Uterus (tissue), 3 donors: ENCODE measurements at regions not wholly inside any gene's neighbourhood (a gene's known extent, or its start where the extent isn't known, plus 50 kb on each side); places are given as distances from the start of the nearest gene placed in this dataset.
"Not testable (repeated sequence)": the region's sequence is repeated elsewhere in the genome, so short reads cannot be mapped to it uniquely, and the experiment has no call there.

Experiments
- DNase-seq, 2 donors: peaks; one replicate each; pipeline ENCODE4 v3.0.0-alpha.2; 2019 to 2020
- H3K27ac ChIP-seq, 2 donors: fragments of 200-600 bp; sonication (generic); 1 replicate in 1 of 2; 2 replicates in 1 of 2; pipeline ENCODE4 v1.5.1; 2016 to 2018
- H3K27me3 ChIP-seq, 2 donors: fragments of 200-600 bp; sonication (generic); one replicate each; pipeline ENCODE4 v1.5.1; 2018 to 2019; ENCODE audit warnings: control low read depth in 1 of 2
- H3K36me3 ChIP-seq, 2 donors: fragments of 200-600 bp; sonication (generic); one replicate each; pipeline ENCODE4 v1.5.1; 2019; ENCODE audit warnings: control low read depth in 1 of 2
- H3K4me1 ChIP-seq, 2 donors: fragments of 200-600 bp; sonication (generic); one replicate each; pipeline ENCODE4 v1.5.1; 2018 to 2019; ENCODE audit warnings: control low read depth in 1 of 2
- H3K4me3 ChIP-seq, 2 donors: fragments of 200-600 bp; sonication (generic); 1 replicate in 1 of 2; 2 replicates in 1 of 2; pipeline ENCODE4 v1.5.1; 2018 to 2019; ENCODE audit warnings: mild to moderate bottlenecking in 1 of 2
- H3K9me3 ChIP-seq, 2 donors: fragments of 200-600 bp; sonication (generic); one replicate each; pipeline ENCODE4 v1.5.1; 2019; ENCODE audit warnings: control low read depth in 1 of 2
- POLR2A ChIP-seq, 2 donors: fragments of 450-650 bp; IDR thresholded peaks; one replicate each; pipeline ENCODE4 v1.6.1; 2016; ENCODE audit warnings: antibody characterized with exemption in 2 of 2, mild to moderate bottlenecking in 1 of 2, moderate library complexity in 1 of 2
- intact Hi-C: fragments of 100-400 bp; cut with DNase I; formaldehyde crosslinking; loops from one replicate; pipeline ENCODE4 v1.15.1; 2023; ENCODE audit warnings: low total_unique reads
- TF ChIP-seq, protein P1 (sequence below), 4 experiments: fragments of 200-600 bp in 2 of 4; fragments of 450-650 bp in 2 of 4; sonication (generic) in 2 of 4; IDR thresholded peaks; one replicate each; pipeline ENCODE4 v1.5.1; 2016 to 2019; ENCODE audit warnings: antibody characterized with exemption in 4 of 4, mild to moderate bottlenecking in 2 of 4, moderate library complexity in 1 of 4
- donor health status: DM: yes; HTN: yes; CAD: no.

DNA sequence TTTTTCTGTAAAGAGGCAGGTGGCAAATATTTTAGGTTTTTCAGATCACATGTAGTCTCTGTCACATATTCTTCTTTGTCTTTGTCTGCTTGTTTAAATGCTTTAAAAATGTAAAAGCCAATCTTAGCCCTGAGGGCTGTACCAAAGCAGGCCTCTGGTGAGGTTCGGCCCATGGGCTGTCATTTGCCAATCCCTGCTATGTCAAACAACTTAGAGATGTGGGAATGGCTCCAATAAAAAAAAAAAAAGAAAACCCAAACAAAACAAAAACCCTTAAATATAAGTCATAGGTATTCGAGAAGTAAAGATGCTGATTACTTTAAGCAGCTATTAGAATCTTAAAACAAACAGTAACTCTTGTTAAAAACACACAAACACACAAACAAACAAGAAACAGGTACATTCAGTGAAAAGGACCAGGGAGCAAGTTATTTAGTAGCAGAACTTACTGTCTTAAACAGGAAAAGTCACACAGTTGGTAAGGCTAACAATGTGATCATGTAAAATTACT lies 61.4 kb upstream of the NAMPT start:
- Histone ChIP-seq H3K27me3 (no peaks in the 10 kb centered on the region), H3K36me3 (no peaks in the 10 kb centered on the region), H3K4me3 (no peak overlapping the region), H3K27ac (no peak overlapping the region), H3K9me3 (no peaks in the 10 kb centered on the region), H3K4me1 (no peaks in the 10 kb centered on the region)
- DNase-seq, result no peak
- intact Hi-C loops, result no loop called here
- TF ChIP-seq, protein P1, sequence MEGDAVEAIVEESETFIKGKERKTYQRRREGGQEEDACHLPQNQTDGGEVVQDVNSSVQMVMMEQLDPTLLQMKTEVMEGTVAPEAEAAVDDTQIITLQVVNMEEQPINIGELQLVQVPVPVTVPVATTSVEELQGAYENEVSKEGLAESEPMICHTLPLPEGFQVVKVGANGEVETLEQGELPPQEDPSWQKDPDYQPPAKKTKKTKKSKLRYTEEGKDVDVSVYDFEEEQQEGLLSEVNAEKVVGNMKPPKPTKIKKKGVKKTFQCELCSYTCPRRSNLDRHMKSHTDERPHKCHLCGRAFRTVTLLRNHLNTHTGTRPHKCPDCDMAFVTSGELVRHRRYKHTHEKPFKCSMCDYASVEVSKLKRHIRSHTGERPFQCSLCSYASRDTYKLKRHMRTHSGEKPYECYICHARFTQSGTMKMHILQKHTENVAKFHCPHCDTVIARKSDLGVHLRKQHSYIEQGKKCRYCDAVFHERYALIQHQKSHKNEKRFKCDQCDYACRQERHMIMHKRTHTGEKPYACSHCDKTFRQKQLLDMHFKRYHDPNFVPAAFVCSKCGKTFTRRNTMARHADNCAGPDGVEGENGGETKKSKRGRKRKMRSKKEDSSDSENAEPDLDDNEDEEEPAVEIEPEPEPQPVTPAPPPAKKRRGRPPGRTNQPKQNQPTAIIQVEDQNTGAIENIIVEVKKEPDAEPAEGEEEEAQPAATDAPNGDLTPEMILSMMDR (IDR thresholded peaks at IDR 0.05), result no peak
- no peak for TF ChIP-seq POLR2A (IDR thresholded peaks at IDR 0.05)

DNA sequence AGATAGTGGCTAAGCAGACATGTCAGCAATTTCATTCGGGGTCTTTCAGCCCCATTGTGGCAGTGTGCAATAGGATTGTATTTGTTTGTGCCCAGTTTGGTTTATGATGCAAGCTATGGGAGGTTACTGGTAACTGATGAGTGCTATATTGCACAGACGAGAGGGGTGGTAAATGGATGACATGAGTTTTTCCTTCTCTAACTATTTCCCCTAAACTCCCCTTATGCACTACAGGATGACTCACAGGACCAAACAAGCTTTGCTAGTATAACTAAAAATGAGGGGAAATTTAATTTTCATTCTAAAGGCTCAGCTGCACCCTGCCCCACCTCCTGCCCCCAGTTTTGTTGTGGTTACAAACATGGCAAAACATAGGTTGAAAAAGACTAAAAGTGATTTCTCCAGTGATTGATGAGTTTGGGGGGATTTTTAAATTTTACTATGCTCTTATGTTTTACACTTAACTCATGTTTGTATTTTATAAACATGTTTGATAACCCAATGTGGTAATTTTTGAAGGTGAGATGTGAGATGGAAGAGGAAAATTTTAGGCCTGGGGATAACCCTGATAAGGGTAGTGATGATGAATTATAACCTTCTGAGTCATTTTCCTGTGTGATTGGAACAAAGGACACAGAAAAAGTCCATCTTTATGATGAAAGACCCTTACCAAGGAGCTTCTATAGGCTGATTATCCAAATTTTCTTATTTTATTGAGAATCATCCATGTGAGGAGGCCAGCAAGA lies 60.8 kb upstream of the NAMPT start:
- Histone ChIP-seq H3K4me3 (no peak overlapping the region), H3K27me3 (no peaks in the 10 kb centered on the region), H3K9me3 (no peaks in the 10 kb centered on the region), H3K27ac (no peak overlapping the region), H3K36me3 (no peaks in the 10 kb centered on the region), H3K4me1 (no peaks in the 10 kb centered on the region)
- intact Hi-C loops, result no loop called here
- no peak for DNase-seq
- TF ChIP-seq, protein P1 (IDR thresholded peaks at IDR 0.05), result no peak
- TF ChIP-seq POLR2A (IDR thresholded peaks at IDR 0.05), result no peak

DNA sequence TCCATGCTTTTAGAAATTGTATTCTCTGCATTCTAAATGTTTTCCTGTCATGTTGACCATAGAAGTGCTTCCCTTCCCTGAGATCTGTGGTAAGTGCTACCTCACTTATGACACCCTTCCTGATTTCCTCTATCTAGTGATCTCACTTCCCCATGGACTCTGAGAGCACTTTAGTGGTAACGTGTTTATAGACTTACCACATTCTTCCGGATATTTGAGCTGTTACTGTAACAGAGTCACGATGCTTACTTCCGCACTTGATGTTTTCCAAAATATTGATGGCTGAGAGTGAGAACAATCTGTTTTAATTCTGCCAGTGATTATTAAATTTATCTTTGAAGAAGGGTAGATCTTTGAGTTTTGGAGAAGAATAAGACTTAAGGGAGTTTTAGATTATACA lies 60.1 kb upstream of the NAMPT start:
- intact Hi-C loops, result no loop called here
- H3K27ac ChIP-seq, result no peak overlapping the region

DNA sequence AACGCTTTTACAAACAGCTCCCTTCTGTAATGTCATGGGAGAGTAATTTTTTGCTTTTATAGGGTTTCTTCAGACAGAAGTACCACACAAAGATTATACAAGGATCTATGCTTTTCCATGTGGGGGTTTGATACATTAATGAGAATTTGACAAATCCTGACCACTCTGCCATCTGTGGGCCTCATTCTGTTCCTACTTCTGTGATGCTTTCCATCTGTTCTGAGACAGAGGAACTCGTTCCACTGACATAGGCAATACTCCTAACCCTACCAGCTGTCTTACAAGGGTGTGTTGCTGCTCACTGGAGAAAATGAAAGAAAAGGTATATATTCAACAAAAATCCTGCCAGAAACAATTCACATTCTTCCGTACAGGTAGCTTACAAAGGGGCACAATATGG lies 59.4 kb upstream of the NAMPT start:
- intact Hi-C loops, result no loop called here
- H3K4me3 ChIP-seq, result no peak overlapping the region
- H3K27ac ChIP-seq, result no peak overlapping the region
- no peaks in the 10 kb centered on the region for H3K9me3 ChIP-seq
- no peaks in the 10 kb centered on the region for H3K27me3 ChIP-seq
- TF ChIP-seq, protein P1 (IDR thresholded peaks at IDR 0.05), result no peak
- TF ChIP-seq POLR2A (IDR thresholded peaks at IDR 0.05), result no peak
- no peaks in the 10 kb centered on the region for H3K4me1 ChIP-seq
- H3K36me3 ChIP-seq, result no peaks in the 10 kb centered on the region
- DNase-seq, result no peak

More for the DNA sequence above, 60.1 kb upstream of the NAMPT start:
- no peak for DNase-seq
- no peaks in the 10 kb centered on the region for H3K4me1 ChIP-seq
- H3K9me3 ChIP-seq, result no peaks in the 10 kb centered on the region
- no peak overlapping the region for H3K4me3 ChIP-seq
- H3K36me3 ChIP-seq, result no peaks in the 10 kb centered on the region
- H3K27me3 ChIP-seq, result no peaks in the 10 kb centered on the region
- TF ChIP-seq POLR2A (IDR thresholded peaks at IDR 0.05), result no peak
- TF ChIP-seq, protein P1 (IDR thresholded peaks at IDR 0.05), result no peak

DNA sequence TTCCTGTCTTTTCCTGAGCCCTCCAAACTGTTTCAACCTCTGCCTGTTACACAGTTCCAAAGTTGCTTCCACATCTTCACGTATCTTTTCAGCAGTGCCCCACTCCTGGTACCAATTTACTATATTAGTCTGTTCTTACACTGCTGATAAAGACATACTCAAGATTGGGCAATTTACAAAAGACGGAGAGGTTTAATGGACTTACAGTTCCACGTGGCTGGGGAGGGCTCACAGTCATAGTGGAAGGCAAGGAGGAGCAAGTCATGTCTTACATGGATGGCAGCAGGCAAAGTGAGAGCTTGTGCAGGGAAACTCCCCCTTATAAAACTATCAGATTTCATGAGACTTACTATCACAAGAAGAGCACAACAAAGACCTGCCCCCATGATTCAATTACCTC lies 57.3 kb upstream of the NAMPT start:
- DNase-seq, H3K4me1 ChIP-seq, H3K27me3 ChIP-seq, H3K9me3 ChIP-seq, H3K27ac ChIP-seq, H3K36me3 ChIP-seq, H3K4me3 ChIP-seq, intact Hi-C loops: not testable (repeated sequence)

DNA sequence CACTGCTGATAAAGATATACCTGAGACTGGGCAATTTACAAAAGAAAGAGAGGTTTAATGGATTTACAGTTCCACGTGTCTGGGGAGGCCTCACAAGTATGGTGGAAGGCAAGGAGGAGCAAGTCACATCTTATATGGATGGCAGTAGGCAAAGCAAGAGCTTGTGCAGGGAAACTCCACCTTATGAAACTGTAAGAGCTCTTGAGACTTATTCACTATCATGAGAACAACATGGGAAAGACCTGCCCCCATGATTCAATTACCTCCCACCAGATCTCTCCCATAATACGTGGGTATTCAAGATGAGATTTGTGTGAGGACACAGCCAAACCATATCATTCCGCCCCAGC lies 55.4 kb upstream of the NAMPT start:
- H3K4me3 ChIP-seq, H3K9me3 ChIP-seq, H3K27me3 ChIP-seq, H3K36me3 ChIP-seq, intact Hi-C loops, DNase-seq, H3K27ac ChIP-seq, H3K4me1 ChIP-seq: not testable (repeated sequence)
